ENCODE measurements at regions not wholly inside any gene's neighbourhood (a gene's known extent, or its start where the extent isn't known, plus 50 kb on each side); places are given as distances from the start of the nearest gene placed in this dataset.

DNA sequence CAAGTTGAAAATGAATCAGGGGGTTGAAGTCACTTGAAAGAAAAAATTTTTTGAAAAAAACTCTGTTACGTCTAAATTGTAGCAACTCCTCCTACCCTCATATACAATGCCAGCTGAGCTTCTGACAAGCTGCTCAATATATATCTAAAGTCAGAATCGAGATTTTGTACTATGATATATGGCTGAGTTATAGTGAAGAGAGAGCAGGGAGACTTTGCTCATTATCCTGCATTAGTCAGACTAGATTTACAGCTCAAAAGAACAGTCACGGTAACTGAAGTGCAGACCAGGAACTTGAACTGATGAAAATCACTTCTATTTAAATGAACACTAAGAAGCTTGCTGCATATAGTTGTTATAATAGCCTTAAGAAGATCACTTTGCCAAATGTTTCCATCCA, 153.1 kb downstream of the LACC1 start:
- no peaks in the 10 kb centered on the region for H3K36me3 ChIP-seq (ENCODE audit: control insufficient read depth in 2 of 2, insufficient read depth in 2 of 2, low read length in 2 of 2)
- no peak overlapping the region for H3K27ac ChIP-seq (ENCODE audit: low read depth in 2 of 2, low read length in 2 of 2)
- H3K4me3 ChIP-seq (ENCODE audit: low read length in 2 of 2), result no peak overlapping the region
- no peak overlapping the region for H3K9ac ChIP-seq (ENCODE audit: low read depth in 1 of 2, low read length in 2 of 2)
- no peaks in the 10 kb centered on the region for H3K27me3 ChIP-seq (ENCODE audit: control insufficient read depth in 2 of 2, insufficient read depth in 2 of 2, low read length in 2 of 2)
- no peaks in the 10 kb centered on the region for H3K9me3 ChIP-seq (ENCODE audit: control insufficient read depth in 2 of 2, low read length in 2 of 2)
- no peaks in the 10 kb centered on the region for H3K4me1 ChIP-seq (ENCODE audit: control insufficient read depth in 2 of 2, insufficient read depth in 2 of 2, low read length in 2 of 2)

DNA sequence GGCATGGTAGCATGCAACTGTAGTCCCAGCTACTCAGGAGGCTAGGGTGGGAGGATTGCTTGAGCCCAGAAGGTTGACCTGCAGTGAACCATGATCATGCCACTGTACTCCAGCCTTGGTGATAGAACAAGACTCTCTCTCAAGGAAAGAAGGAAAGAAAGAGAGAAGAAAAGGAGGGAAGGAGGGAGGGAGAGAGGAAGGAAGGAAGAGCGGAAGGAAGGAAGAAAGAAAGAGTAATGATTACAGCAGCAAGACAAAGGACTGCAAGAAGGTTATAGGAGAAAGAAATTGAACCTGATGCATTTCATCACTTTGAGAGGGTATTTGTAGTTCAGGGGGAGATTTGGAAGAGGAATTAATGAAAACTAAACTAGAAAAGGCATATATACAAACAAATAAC, 155.7 kb downstream of the LACC1 start:
- Histone ChIP-seq H3K27me3 (ENCODE audit: control insufficient read depth in 2 of 2, insufficient read depth in 2 of 2, low read length in 2 of 2) (no peaks in the 10 kb centered on the region), H3K9me3 (ENCODE audit: control insufficient read depth in 2 of 2, low read length in 2 of 2) (no peaks in the 10 kb centered on the region), H3K27ac (ENCODE audit: low read depth in 2 of 2, low read length in 2 of 2) (no peak overlapping the region), H3K4me3 (ENCODE audit: low read length in 2 of 2) (no peak overlapping the region), H3K36me3 (ENCODE audit: control insufficient read depth in 2 of 2, insufficient read depth in 2 of 2, low read length in 2 of 2) (no peaks in the 10 kb centered on the region), H3K9ac (ENCODE audit: low read depth in 1 of 2, low read length in 2 of 2) (no peak overlapping the region), H3K4me1 (ENCODE audit: control insufficient read depth in 2 of 2, insufficient read depth in 2 of 2, low read length in 2 of 2) (peaks cover 2% of the 10 kb centered on the region in 2 donors)

DNA sequence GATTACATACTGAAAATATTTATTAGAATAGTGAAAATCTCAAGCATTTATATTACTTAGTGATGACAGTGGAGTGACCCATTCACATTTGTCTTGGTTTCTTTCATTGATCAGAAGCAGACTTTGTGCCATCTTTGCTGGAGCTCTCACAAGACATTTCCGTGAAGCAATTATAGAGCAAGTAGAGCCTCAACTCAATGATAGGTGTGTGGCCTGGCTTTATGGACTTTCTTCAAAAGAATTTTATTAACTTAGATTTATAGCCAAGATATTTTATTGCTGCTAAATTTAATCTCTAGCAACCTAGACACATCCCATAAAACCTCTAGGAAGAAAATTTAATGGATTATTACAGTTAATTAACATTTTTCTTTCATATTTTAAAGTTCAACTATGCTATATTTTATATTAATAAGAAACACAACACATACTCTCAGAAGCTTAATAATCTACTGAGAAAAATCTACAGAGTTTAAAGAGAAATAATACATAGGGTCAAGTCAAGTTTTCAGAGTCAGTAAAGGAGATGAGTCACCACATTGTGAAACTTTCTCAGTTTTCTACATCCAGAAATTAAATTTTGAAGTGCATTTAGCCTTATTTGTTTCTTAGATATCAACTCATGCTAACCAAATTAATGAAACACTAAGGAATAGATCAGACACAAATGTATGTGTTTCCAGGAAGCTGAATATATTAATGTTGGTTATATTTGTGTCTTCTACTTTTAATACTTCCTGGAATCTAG, 160.5 kb downstream of the LACC1 start:
- H3K9me3 ChIP-seq (ENCODE audit: control insufficient read depth in 2 of 2, low read length in 2 of 2), result no peaks in the 10 kb centered on the region
- H3K36me3 ChIP-seq (ENCODE audit: control insufficient read depth in 2 of 2, insufficient read depth in 2 of 2, low read length in 2 of 2), result no peaks in the 10 kb centered on the region
- H3K27ac ChIP-seq (ENCODE audit: low read depth in 2 of 2, low read length in 2 of 2), result peak overlapping the region in 1 of 2 donors; percentile 22
- H3K27me3 ChIP-seq (ENCODE audit: control insufficient read depth in 2 of 2, insufficient read depth in 2 of 2, low read length in 2 of 2), result no peaks in the 10 kb centered on the region
- no peak overlapping the region for H3K4me3 ChIP-seq (ENCODE audit: low read length in 2 of 2)
- H3K4me1 ChIP-seq (ENCODE audit: control insufficient read depth in 2 of 2, insufficient read depth in 2 of 2, low read length in 2 of 2), result peaks cover 3 to 7% of the 10 kb centered on the region in 2 donors
- H3K9ac ChIP-seq (ENCODE audit: low read depth in 1 of 2, low read length in 2 of 2), result no peak overlapping the region

DNA sequence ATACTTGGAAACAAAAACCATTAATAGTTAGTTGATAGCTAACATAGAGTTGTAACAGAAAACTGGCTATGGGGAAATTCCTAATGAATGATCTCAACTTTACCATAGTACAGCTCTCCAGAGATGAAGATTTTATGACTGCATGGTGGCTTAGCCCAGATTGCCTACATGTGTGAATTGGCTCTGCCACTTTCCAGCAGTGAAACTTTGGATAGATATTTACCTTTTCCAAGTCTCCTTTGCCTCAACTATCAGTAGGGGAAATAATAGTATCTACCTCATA, 161.1 kb downstream of the LACC1 start:
- Histone ChIP-seq H3K4me3 (ENCODE audit: low read length in 2 of 2) (no peak overlapping the region), H3K9ac (ENCODE audit: low read depth in 1 of 2, low read length in 2 of 2) (no peak overlapping the region), H3K9me3 (ENCODE audit: control insufficient read depth in 2 of 2, low read length in 2 of 2) (no peaks in the 10 kb centered on the region), H3K36me3 (ENCODE audit: control insufficient read depth in 2 of 2, insufficient read depth in 2 of 2, low read length in 2 of 2) (no peaks in the 10 kb centered on the region), H3K4me1 (ENCODE audit: control insufficient read depth in 2 of 2, insufficient read depth in 2 of 2, low read length in 2 of 2) (peaks cover 3 to 7% of the 10 kb centered on the region in 2 donors), H3K27me3 (ENCODE audit: control insufficient read depth in 2 of 2, insufficient read depth in 2 of 2, low read length in 2 of 2) (no peaks in the 10 kb centered on the region), H3K27ac (ENCODE audit: low read depth in 2 of 2, low read length in 2 of 2) (no peak overlapping the region)

- no peak overlapping the region for H3K9ac ChIP-seq (ENCODE audit: low read depth in 1 of 2, low read length in 2 of 2)
- H3K27ac ChIP-seq (ENCODE audit: low read depth in 2 of 2, low read length in 2 of 2), result no peak overlapping the region
- no peaks in the 10 kb centered on the region for H3K27me3 ChIP-seq (ENCODE audit: control insufficient read depth in 2 of 2, insufficient read depth in 2 of 2, low read length in 2 of 2)
Measured at GRCh38 chr13:44044547-44045179, 165.0 kb downstream of the LACC1 start.

GRCh38 chr13:44045180-44045562, 165.5 kb downstream of the LACC1 start:
- no peak overlapping the region for H3K27ac ChIP-seq (ENCODE audit: low read depth in 2 of 2, low read length in 2 of 2)
- H3K9me3 ChIP-seq (ENCODE audit: control insufficient read depth in 2 of 2, low read length in 2 of 2), result no peaks in the 10 kb centered on the region
- H3K4me3 ChIP-seq (ENCODE audit: low read length in 2 of 2), result no peak overlapping the region
- no peak overlapping the region for H3K9ac ChIP-seq (ENCODE audit: low read depth in 1 of 2, low read length in 2 of 2)
- peaks cover 3 to 5% of the 10 kb centered on the region in 2 donors for H3K4me1 ChIP-seq (ENCODE audit: control insufficient read depth in 2 of 2, insufficient read depth in 2 of 2, low read length in 2 of 2)
- H3K36me3 ChIP-seq (ENCODE audit: control insufficient read depth in 2 of 2, insufficient read depth in 2 of 2, low read length in 2 of 2), result no peaks in the 10 kb centered on the region
- no peaks in the 10 kb centered on the region for H3K27me3 ChIP-seq (ENCODE audit: control insufficient read depth in 2 of 2, insufficient read depth in 2 of 2, low read length in 2 of 2)

More at GRCh38 chr13:44044547-44045179, 165.0 kb downstream of the LACC1 start:
- H3K4me3 ChIP-seq (ENCODE audit: low read length in 2 of 2), result no peak overlapping the region
- H3K9me3 ChIP-seq (ENCODE audit: control insufficient read depth in 2 of 2, low read length in 2 of 2), result no peaks in the 10 kb centered on the region
- H3K36me3 ChIP-seq (ENCODE audit: control insufficient read depth in 2 of 2, insufficient read depth in 2 of 2, low read length in 2 of 2), result no peaks in the 10 kb centered on the region
- peaks cover 3 to 6% of the 10 kb centered on the region in 2 donors for H3K4me1 ChIP-seq (ENCODE audit: control insufficient read depth in 2 of 2, insufficient read depth in 2 of 2, low read length in 2 of 2)

DNA sequence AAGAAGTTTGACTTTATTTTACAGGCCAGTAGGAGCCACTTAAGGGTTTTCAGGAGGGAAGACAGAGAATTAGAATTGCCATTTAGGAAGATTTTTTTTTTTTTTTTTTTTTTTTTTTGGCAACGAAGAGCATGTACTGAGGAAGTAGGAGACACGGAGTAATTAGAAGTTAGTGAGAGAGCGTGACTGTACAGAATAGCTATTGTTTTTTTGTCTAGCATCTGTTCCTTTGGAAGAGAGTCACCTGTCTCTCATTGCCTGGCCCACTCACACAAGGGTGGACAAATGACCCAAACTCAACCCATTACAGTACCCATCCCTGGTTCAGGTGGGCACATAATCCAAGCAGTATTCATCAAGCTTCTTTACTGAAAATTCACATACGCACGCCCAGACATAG, 166.7 kb downstream of the LACC1 start:
- Histone ChIP-seq H3K4me3 (ENCODE audit: low read length in 2 of 2) (no peak overlapping the region), H3K9ac (ENCODE audit: low read depth in 1 of 2, low read length in 2 of 2) (no peak overlapping the region), H3K27ac (ENCODE audit: low read depth in 2 of 2, low read length in 2 of 2) (no peak overlapping the region), H3K36me3 (ENCODE audit: control insufficient read depth in 2 of 2, insufficient read depth in 2 of 2, low read length in 2 of 2) (no peaks in the 10 kb centered on the region), H3K4me1 (ENCODE audit: control insufficient read depth in 2 of 2, insufficient read depth in 2 of 2, low read length in 2 of 2) (peaks cover 0 to 7% of the 10 kb centered on the region in 2 donors), H3K27me3 (ENCODE audit: control insufficient read depth in 2 of 2, insufficient read depth in 2 of 2, low read length in 2 of 2) (no peaks in the 10 kb centered on the region), H3K9me3 (ENCODE audit: control insufficient read depth in 2 of 2, low read length in 2 of 2) (no peaks in the 10 kb centered on the region)

GRCh38 chr13:44048326-44048725, 168.6 kb downstream of the LACC1 start:
- Histone ChIP-seq H3K36me3 (ENCODE audit: control insufficient read depth in 2 of 2, insufficient read depth in 2 of 2, low read length in 2 of 2) (no peaks in the 10 kb centered on the region), H3K4me1 (ENCODE audit: control insufficient read depth in 2 of 2, insufficient read depth in 2 of 2, low read length in 2 of 2) (peaks cover 0 to 11% of the 10 kb centered on the region in 2 donors), H3K27ac (ENCODE audit: low read depth in 2 of 2, low read length in 2 of 2) (no peak overlapping the region), H3K9ac (ENCODE audit: low read depth in 1 of 2, low read length in 2 of 2) (no peak overlapping the region), H3K27me3 (ENCODE audit: control insufficient read depth in 2 of 2, insufficient read depth in 2 of 2, low read length in 2 of 2) (no peaks in the 10 kb centered on the region), H3K4me3 (ENCODE audit: low read length in 2 of 2) (no peak overlapping the region), H3K9me3 (ENCODE audit: control insufficient read depth in 2 of 2, low read length in 2 of 2) (no peaks in the 10 kb centered on the region)

GRCh38 chr13:44049081-44049945, 169.6 kb downstream of the LACC1 start:
- Histone ChIP-seq H3K9ac (ENCODE audit: low read depth in 1 of 2, low read length in 2 of 2) (no peak overlapping the region), H3K27me3 (ENCODE audit: control insufficient read depth in 2 of 2, insufficient read depth in 2 of 2, low read length in 2 of 2) (no peaks in the 10 kb centered on the region), H3K36me3 (ENCODE audit: control insufficient read depth in 2 of 2, insufficient read depth in 2 of 2, low read length in 2 of 2) (no peaks in the 10 kb centered on the region), H3K4me3 (ENCODE audit: low read length in 2 of 2) (no peak overlapping the region), H3K9me3 (ENCODE audit: control insufficient read depth in 2 of 2, low read length in 2 of 2) (no peaks in the 10 kb centered on the region), H3K4me1 (ENCODE audit: control insufficient read depth in 2 of 2, insufficient read depth in 2 of 2, low read length in 2 of 2) (peaks cover 0 to 11% of the 10 kb centered on the region in 2 donors), H3K27ac (ENCODE audit: low read depth in 2 of 2, low read length in 2 of 2) (no peak overlapping the region)

DNA sequence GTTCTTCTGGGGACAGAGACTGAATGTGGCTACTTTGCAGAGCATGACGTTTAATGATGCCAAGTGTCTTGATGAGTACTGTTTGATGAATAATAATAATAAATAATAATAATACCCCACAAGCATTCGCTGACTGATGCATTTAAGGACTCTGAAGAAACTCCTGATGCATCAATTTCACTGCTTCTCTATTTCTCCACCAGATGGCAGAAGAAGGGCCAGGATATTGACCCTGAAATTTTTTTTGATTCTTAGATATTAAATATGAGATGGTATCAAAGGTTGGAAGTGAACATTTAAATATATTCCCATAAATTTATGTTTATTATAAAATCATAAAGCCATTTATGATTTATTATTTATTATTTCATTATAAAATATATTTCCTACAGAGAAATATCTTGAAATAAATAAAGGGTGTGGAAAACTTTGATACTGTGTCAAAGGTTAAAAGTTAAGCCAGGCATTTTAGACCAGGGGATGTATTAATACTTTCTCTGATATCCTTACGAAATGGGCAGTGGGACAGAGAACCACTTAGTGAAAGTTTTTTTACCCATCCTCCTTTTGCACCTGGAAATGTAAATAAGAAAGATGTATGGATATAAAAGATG, 170.9 kb downstream of the LACC1 start:
- Histone ChIP-seq H3K4me1 (ENCODE audit: control insufficient read depth in 2 of 2, insufficient read depth in 2 of 2, low read length in 2 of 2) (peaks cover 0 to 11% of the 10 kb centered on the region in 2 donors), H3K9ac (ENCODE audit: low read depth in 1 of 2, low read length in 2 of 2) (no peak overlapping the region), H3K36me3 (ENCODE audit: control insufficient read depth in 2 of 2, insufficient read depth in 2 of 2, low read length in 2 of 2) (no peaks in the 10 kb centered on the region), H3K4me3 (ENCODE audit: low read length in 2 of 2) (no peak overlapping the region), H3K27me3 (ENCODE audit: control insufficient read depth in 2 of 2, insufficient read depth in 2 of 2, low read length in 2 of 2) (no peaks in the 10 kb centered on the region), H3K9me3 (ENCODE audit: control insufficient read depth in 2 of 2, low read length in 2 of 2) (no peaks in the 10 kb centered on the region), H3K27ac (ENCODE audit: low read depth in 2 of 2, low read length in 2 of 2) (peak overlapping the region in 1 of 2 donors; percentile 46)
